ENCODE measurements at regions not wholly inside any gene's neighbourhood (a gene's known extent, or its start where the extent isn't known, plus 50 kb on each side); places are given as distances from the start of the nearest gene placed in this dataset.

DNA sequence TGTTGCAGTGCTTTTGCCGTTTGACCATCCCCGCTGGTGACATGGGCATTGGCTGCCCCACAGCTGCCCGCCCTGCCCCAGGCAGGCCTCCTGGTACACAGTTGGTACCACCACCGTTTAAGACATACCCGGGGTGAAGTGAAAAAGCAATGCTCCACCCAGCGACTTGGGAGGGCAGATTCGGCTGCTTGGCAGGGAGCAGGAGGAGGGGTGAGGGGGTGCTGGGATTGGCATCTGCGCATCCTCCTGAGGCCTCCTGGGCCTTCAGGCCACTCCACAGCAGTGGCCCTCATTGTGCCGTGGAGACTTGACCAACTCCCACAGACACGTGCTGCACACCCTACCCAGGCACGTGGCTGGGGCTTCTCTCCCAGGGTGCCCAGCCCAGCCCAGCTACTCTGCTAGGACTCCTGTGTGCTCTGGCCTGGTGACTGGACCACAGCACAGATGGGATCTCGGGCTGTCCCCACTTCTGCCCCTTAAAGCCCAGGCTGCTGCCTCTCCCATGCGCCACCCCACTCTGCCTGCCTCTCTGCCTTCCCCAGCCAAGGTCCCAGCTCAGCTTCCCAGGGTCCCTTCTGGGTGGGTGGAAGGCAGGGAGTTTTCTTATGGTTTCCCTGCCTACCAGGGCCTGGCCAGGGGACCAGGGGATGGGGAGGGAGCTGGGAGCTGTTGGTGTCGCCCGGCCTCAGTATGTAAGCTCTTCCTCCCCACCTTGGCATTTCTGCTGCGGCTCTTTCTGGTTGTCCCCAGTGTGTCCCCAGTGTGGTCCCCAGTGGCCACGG is 157.0 kb upstream of the HS6ST1 start:
- DNase-seq, result no peak

DNA sequence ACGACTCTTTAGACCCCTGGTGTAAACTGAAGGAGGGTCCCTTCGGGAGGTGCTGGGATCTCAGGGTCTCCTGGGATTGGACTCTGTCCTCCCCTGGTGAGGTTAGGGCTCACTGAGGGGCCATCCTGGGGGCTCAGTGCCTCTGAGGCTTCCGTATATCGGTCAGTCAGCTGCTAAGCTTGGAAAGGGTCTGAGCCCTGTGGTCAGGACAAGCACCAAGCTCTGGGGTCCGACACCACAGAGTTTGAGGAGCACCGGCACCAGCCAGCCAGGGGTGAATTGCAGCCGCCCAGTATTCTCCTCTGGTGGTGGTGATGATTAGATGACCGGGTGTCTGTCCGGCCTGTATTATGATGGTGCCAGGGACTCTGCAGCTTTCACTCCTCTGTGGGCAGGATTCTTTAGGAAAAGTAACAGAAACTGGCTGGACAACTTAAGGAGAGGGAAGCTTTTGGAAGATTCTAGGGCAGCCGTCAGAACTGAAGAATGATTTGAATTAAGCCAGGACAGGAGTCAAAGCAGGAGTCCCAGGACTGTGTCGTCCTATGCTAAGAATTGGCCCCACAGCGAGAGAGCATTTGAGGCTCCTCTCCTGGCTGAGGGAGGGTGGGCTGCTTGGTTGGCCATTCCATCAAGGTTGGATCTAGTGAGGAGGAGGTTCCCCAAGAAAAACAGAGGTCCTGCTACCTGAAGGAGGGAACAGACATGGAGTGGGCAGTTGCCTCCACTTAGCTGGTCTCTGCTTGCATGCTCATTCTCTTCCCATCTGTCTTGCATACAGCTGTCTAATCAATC is 158.6 kb upstream of the HS6ST1 start:
- no peak for DNase-seq

DNA sequence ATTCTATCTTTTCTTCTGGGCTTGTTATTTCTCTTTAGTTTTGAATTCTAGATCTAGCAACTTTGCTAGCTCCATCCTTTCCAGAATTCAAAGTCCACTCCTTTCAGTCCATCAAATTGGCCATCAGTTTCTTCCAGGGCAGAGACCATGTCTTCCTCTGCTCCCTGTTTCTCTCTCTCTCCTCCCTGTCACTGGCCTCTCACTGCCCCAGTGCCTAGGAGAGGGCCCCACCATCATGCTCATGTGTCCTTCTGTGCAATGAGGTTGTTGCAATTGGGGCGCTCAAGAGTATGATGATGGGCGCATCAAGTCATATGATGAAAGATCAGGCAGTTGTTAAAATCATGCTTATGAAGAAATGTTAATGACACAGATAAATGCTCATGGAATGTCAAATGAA is 159.2 kb upstream of the HS6ST1 start:
- no peak for DNase-seq

DNA sequence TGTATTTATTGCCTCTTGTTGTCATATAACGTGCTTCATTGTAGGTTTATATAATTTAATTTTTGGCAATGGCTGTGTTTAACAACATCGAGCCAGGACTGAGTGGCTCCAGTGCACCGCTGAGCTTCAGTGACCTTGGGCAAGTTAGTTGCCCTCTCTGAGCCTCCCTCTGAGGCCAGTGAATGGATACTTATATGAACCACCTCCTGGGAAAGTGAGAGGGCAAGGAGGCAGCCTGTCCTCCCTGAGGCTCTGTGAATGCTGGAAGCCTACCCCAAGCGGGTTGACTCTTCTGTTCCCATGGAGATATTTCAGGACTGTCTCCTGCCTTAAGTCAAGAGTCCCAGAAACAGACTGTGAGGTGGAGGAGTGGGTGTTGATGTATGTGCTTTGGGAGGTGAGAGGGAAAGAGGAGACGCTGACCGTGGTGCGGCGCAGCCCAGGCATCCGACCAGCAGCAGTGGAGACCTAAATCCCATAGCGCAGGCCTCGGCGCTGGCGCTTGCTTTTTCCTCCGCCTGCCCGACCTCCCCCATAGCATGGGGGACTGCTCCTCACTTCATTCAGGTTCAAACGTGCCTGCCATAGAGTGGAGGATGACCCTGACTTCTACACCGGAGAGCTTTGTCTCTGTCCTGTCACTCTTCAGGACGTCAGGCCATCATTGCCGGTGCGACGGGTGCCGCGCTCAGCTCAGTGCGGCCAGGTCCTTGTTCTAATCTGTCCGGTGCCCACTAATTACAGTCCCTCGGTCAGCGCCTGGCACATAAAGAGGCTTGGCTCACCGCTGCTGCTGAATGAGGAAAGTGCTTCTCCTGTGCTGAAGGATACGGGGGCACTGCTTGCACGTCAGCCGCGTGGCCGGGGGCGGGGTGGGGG is 167.3 kb upstream of the HS6ST1 start:
- DNase-seq, result no peak

DNA sequence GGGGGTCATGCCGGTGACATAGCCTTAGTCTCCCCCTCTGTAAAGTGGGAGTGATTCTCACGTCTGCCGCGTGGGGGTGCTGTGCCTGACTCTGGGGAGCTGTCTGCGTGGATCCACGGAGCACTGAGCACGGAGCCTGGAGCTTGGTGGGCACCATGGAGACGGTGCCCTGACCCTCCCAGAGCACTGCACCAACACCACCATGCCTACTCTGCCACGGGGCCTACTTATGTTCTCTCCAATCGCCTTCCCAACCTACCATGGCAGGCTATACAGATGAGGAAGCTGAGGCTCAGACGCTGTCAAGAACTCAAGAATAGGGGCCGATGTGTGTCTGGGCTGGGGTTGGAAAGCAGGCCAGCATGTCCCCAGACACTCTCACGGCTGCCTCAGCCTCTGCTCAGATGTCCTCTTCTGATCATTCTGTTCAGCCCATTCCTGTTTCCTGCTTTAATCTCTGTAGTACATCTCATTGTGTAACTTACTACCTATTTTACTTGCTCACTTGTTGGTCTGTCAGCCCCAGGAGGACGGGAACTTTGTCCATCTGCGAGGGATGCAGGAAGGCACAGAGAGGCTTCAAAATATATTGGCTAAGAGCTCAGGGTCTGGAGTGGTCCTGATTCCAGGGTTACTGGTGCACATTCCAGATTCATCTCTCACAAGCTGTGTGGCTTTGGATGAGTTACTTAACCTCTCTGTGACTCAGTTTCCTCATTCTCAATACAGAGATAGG is 168.1 kb upstream of the HS6ST1 start:
- no peak for DNase-seq

DNA sequence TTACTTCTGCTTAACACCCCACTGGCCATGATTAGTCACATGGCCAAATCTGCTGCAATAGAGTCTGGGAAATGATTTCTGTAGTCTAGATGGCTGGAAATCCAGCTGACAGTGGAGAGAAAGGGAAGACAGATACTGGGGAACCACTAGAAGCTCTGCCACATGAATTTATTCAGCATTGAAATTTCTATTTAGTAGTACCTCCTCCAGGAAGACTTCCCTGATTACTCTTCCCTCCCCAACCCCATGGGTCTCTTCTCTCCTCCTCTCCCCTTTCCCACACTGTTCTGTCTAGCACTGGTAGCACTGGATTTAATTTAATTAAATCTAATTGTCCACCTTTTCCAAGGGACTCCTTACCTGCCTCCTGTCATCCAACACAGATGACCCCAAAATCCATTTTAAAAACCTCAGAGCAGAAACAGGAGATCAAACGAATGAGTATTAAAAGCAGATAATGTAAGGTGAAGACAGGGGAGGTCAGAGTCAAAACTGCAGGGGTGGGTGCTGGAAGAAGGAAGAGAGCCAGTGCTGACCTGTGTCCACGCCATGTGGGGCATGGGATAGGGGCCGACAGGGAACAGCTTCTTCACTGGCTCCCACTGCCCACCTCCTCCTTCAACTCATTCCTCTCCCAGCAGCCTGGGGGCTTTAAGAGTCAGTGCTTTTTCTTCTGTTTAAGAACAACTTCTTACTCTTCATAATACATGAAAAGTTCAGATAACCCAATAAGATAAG is 169.2 kb upstream of the HS6ST1 start:
- no peak for DNase-seq

DNA sequence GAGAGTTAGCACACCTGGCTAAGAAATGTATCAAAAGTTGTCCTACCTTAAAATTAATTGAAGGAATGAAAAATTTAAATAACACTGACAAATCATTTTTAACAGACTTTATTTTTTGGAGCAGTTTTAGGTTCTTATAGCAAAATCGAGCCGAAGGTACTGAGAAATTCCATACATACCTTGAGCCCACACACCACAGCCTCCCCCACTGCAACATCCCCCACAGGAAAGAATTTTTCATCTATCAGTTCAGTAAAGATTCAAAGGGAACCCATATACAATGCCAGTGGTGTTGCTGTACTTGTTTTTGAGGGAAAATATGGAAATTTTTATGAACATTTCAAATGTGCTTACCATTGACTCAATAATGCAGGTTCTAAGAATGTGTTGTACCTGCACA is 169.8 kb upstream of the HS6ST1 start:
- DNase-seq, result no peak

DNA sequence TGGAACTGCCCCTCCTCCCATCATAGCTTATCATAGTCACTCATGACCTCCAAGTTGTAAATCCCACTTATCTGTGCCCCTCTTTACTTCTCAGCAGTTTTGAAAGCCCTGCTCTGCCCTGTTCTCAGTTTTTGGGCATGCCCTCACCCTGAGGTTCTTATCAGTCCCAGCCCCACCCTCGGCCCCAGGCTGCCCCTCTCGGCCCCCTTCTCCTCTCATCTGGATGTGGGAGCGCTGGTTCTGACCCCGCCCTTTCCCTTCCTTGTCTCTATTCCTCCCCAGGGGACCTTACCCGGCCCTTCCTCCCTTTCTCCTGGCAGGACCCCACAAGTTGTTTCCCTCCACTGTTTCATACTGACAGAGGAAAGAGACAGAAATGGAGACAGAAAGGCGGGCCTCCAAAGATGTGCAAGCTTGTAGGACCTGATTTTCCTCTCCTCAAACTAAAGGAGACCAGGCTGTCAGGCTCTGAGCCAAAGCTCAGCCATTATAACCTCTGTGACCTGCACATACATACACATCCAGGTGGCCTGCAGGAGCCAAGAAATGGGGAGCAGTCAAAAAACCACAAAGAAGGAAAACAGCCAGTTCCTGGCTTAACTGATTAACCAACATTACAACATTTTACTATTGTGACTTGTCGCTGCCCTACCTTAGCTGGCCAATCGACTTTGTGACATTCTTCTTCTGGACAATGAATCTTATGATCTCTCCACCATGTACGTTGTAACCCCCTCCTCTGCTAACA is 171.0 kb upstream of the HS6ST1 start:
- no peak for DNase-seq

DNA sequence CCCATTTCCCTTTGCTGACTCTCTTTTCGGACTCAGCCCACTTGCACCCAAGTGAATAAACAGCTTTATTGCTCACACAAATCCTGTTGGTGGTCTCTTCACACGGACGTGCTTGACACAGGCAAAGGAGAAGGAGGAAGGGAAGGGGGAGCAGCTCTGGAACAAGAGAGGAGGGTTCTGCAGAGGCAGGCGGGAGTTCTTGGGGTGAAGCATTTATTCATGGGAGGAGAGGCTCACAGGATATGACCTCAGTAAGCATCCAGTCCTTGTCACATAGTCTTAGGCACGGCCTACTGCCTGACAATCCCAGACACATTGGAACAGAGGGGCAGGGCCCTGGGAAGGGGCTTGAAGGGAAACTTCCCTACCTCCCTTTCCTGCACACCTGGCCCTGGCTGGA is 171.7 kb upstream of the HS6ST1 start:
- DNase-seq, result peak in 1 of 2 donors; percentile 8

DNA sequence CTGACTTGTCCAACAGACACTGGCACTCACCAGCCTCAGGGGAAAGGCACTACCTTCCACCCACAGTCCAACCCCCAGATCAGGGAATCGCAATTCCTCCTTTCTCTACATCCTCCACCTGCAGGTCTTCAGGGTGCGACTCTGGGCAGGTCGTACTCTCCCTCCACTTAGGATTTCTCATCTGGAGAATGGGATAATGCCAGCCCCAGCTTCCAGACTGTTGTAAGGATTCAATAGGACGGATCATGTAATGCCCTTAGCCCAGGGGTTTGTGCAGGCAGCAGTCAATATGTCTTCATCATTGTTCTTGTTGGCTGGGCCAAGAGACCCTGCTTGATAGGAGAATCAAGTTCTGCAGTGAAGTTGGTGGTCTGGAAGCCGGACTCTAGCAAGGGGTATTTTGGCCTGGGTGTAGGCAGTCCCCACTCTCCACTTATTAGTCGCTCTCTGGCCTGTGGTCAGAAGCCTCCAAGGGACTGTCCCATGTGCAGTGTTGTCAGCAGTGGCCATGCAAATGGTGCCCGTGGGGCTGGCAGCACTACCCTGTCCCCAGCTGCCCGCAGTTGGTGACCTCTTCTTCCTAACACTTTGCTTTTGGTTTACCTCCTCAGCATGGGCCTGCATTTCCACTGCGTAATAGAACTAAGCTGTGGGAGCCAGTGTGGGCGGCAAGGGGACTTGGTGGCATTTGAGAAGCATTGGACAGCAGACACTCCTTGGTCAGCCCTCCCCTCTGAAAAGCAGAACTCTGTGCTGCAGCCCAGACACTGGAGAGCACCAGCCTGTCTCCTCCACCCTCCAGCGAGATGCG is 172.4 kb upstream of the HS6ST1 start:
- peak in 1 of 2 donors; percentile 7 for DNase-seq

DNA sequence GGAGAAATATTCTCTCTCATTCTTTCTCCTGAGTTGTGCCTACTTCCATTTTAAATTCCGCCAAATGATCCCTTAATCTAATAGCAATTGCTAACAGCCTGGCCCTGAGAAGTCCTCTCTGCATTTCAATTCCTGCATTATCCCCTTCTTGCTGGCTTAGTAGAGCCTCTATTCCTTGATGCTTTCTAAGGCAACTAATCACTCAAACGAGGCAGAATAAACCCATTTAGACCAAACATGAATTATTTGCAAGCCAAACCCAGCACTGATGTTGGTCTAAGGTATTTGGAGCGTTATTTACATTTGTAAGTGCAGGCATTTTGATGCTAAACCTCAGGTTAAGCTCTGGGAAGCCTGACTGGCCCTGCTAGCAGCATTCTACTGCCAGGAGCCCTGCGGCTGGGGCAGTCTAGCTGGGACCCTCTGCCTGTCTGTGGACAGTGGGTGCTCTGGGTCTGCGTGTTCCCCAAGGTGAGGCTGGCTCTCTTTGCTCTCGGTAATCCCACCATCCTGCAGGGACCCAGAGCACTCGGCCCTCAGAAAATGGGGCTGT is 173.1 kb upstream of the HS6ST1 start:
- no peak for DNase-seq

DNA sequence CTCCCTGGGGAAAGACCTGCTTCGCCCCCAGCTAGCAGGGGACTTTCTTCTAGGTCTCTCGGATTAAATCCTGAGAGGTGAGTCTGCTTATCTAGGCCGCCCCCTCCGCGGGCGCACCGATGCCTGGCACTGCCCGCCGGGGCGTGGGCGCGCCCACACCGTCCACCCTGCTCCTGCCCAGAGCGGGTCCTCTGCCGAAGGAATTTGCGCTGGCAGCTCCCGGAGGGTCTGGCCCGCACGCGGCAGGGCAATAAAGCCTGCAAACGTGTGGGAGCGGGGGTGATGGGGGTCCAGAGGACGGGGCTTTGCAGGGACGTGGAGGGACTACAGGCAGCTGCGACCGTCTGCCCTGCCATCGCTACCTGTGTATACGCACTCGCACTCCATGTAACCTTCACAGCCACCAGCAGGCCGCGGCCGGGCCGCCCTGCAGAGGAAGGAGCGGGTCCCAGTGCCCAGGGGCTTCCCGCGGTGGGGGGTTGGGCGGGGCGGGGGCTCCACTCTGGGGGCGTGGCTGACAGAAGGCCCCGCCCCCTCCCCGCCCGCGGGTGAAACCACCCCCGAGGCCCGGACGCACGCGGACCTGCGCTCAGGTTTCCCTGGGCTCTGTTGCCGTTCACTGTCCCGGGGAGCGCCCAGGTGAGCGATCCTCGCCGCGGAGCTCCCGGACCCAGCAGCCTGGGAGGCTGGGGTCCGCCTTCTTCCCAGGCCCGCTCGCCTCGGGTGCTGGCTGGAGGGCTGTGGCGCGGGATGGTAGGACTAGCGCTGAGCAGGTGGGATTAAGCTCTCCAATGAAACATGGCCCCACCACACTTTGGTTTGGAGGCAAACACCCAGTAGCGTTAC is 174.5 kb upstream of the HS6ST1 start:
- DNase-seq, result no peak

DNA sequence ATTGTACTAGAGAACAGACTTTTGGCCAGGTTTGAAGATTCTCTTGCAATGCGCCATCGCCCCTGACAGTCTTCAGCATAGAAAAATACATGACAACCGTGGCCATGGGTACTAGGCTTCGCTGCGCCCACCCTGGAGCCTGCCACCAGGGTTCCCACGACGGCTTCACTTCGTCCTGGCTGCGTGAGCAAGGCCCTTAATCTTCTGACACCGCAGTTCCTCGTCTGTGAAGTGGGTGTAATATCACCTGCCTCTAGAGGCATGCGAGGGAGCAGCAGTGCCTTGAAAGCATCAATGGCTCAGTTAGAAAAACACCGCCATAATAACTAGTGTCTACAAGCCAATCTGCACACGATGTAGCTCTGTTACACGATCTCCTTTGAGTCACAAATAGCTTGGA is 175.2 kb upstream of the HS6ST1 start:
- DNase-seq, result no peak

DNA sequence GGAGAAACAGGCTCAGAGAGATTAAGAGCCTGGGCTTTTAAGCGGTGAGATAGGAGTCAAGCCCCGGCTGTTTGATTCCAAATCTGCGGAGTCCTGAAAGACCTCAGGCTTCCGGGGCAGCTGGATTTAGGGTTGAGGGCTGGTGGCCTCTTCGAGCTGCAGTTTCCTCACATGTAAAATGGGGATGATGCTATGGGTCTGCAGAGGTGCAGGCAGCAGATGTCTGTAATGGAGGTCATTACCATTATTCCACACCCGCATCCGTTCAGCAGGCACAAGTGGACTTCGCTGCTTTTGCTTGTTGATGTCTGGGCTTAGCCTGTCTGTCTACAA is 175.6 kb upstream of the HS6ST1 start:
- no peak for DNase-seq

DNA sequence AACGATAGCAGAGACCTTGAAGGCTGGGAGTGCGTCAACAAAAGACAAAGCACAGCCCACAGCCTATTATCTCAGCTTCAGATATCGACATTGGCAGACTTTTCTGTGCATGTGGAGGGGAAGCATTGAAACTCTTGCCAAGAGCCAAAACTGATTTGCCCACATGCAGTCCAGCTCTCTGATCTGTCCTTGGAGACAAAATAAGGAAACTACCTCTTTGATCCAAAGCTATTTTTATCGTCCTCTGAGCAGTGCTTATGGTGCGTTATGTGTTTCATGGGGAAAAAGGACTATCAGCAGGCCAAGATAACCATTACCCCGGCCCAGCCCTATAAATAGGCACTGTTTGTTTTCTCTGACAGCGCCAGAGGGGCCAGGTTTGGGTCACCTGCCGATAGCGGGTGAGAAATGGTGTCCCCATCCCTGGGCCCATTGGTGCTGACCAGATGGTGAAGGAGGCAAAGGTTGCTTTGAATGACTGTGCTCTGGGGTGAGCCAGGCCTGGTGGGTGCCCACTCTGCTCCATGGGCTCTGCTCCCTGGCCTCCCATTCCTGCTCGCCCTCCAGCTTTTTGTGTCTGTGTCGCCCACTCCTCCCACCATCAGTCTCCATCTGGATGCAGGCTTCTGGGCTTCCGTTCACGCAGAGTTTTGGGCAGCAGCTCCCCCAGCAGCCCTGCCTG is 176.1 kb upstream of the HS6ST1 start:
- no peak for DNase-seq

DNA sequence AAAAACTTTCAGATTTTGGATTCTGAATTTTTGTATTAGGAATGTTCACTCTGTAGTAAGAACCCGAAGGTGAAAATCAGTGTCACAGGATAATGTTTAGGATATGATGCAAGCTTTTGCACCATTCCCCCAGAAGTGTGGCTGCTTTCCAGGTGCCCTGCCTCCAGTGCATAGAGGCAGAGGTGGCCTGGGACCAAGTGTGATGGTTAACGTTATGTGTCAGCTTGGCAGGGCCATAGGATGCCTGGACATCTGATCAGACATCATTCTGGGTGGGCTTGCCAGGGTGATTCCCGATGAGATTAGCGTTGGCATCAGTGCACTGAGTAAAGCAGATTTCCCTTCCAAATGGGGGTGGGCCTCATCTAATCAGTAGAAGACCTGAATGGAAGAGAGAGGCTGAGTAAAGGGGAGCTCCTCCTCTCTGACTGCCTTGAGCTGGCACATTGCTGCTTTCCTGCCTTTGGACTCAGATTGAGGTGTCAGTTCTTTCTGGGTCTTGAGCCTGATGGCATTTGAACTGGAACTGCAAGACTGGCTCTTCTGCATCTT is 177.4 kb upstream of the HS6ST1 start:
- no peak for DNase-seq

DNA sequence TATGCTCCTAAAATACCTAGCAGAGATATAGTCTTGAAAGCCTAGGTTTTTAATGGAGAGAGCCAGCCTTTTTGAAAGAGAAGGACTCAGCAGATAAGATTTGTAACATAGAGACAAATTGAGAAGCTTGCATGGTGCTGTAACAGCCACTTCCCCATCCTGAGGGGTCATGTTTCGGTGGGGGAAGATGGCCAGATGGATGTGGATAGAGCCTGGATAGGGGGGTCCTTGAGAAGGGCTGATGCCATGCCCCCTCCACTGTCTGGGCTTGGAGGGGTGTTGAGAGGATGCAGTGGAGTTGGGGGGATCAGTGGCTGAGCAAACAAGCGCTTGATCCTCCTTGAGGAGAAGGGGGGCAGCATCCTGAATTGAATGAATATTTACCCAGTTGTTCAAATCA is 178.0 kb upstream of the HS6ST1 start:
- DNase-seq, result no peak

DNA sequence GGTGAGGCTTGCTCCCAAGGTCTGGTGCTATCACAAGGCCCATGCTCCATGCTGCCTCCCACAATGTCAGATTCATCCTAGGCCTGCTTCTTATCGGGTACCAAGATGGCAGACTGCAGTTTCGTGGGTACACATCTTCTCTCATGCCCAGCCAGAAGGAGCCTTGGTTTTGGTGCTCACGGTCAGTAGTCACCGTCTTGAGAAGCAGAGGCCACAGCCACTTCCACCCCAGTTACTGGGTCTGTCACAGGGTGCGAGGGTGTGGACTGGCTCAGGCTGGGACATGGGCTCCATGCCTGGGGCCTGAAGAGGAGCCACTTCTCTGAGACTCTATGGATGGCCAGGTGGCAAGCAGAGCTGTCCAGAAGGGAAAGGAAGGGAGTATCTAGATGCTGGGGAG is 178.8 kb upstream of the HS6ST1 start:
- no peak for DNase-seq

All from CD4-positive, alpha-beta T cell treated with Interleukin-4 for 1 hour (primary cell).